GM12878 (cell line): ENCODE measurements at regions not wholly inside any gene's neighbourhood (a gene's known extent, or its start where the extent isn't known, plus 50 kb on each side); places are given as distances from the start of the nearest gene placed in this dataset.

Experiments used
- ATAC-seq: fragments of 200-7000 bp; cut with Tn5 transposase; 3 replicates; pipeline ENCODE4 v1.9.1; 2020; ENCODE audit warnings: mild to moderate bottlenecking, moderate library complexity
- BruUV-seq: library from RNA; stranded (reverse); fragments of 400-500 nt; replicated peaks from 2 replicates; lab custom pipeline; 2021; lab: Mats Ljungman, UMichigan
- CTCF ChIA-PET: fragments of 300-600 bp; sonication (Branson Sonifier 250); formaldehyde crosslinking; extraction: SDS; loops from one replicate; lab custom pipeline; 2021; ENCODE audit warnings: inconsistent platforms; lab: Yijun Ruan, JAX
- POLR2A ChIA-PET: fragments of 350-600 bp; formaldehyde crosslinking; extraction: SDS; loops from one replicate; lab custom pipeline; 2021; ENCODE audit warnings: inconsistent platforms; lab: Charles Lee
- RAD21 ChIA-PET: fragments of 300-600 bp; sonication (Branson Sonifier 250); formaldehyde crosslinking; loops from one replicate; lab custom pipeline; 2023; ENCODE audit warnings: antibody characterized with exemption; ENCODE audit not compliant: unreplicated experiment; lab: Charles Lee
- SMC1A ChIA-PET: fragments of 300-600 bp; sonication (Branson Sonifier 250); formaldehyde crosslinking; loops from one replicate; lab custom pipeline; 2023; ENCODE audit not compliant: unreplicated experiment, uncharacterized antibody; lab: Charles Lee
- DNase-seq: peaks from one replicate; pipeline ENCODE4 v3.0.0-alpha.2; 2011; ENCODE audit warnings: low read depth, low spot score
- FAIRE-seq: peaks from 3 replicates; lab custom pipeline; 2011; peaks lifted over from hg19 to GRCh38; lab: Jason Lieb, UNC
- H2AFZ ChIP-seq: 2 replicates; pipeline ENCODE4 v1.6.0; 2011; ENCODE audit warnings: low read depth, low read length, control low read depth; ENCODE audit not compliant: control insufficient read depth
- H3K27ac ChIP-seq: 2 replicates; pipeline ENCODE4 v1.5.1; 2011; ENCODE audit warnings: control low read depth; ENCODE audit not compliant: control insufficient read depth, insufficient read depth
- H3K27me3 ChIP-seq, 2 experiments: replicated peaks in 1 of 2; 2 replicates each; pipeline versions ENCODE4 v1.6.0 to v1.6.1; 2011; ENCODE audit warnings: low read length in 1 of 2; ENCODE audit not compliant: control insufficient read depth in 2 of 2, insufficient read depth in 2 of 2
- H3K36me3 ChIP-seq, 2 experiments: 2 replicates each; pipeline ENCODE4 v1.5.1; 2011; ENCODE audit warnings: low read length in 1 of 2; ENCODE audit not compliant: control insufficient read depth in 2 of 2, insufficient read depth in 2 of 2
- H3K4me1 ChIP-seq: 2 replicates; pipeline ENCODE4 v1.6.1; 2011; ENCODE audit warnings: mild to moderate bottlenecking, low read length, moderate library complexity, mixed read lengths; ENCODE audit not compliant: control insufficient read depth, insufficient read depth
- H3K4me2 ChIP-seq: 2 replicates; pipeline ENCODE4 v1.6.0; 2011; ENCODE audit warnings: control low read depth; ENCODE audit not compliant: control insufficient read depth, insufficient read depth
- H3K4me3 ChIP-seq: fragments of 200-600 bp; sonication (generic); 2 replicates; pipeline ENCODE4 v1.5.1; 2016
- H3K79me2 ChIP-seq: 2 replicates; pipeline ENCODE4 v1.6.0; 2011; ENCODE audit warnings: low read length; ENCODE audit not compliant: control insufficient read depth, insufficient read depth
- H3K9ac ChIP-seq: 2 replicates; pipeline ENCODE4 v1.8.0; 2011; ENCODE audit warnings: low read length, control low read depth, mixed read lengths; ENCODE audit not compliant: control insufficient read depth, insufficient read depth
- H3K9me3 ChIP-seq: replicated peaks from 3 replicates; pipeline ENCODE4 v1.5.1; 2011; ENCODE audit warnings: mild to moderate bottlenecking, low read length; ENCODE audit not compliant: control insufficient read depth, insufficient read depth
- H4K20me1 ChIP-seq: 2 replicates; pipeline ENCODE4 v1.6.0; 2011; ENCODE audit not compliant: control insufficient read depth, insufficient read depth
- CBX5 ChIP-seq: sonication (generic); IDR thresholded peaks from 2 replicates; pipeline ENCODE4 v1.6.1; 2016; ENCODE audit warnings: low read depth, moderate library complexity, mild to moderate bottlenecking, inconsistent platforms
- IRF5 ChIP-seq: fragments of 450-650 bp; IDR thresholded peaks from 2 replicates; pipeline ENCODE4 v1.6.1; 2017; ENCODE audit warnings: borderline replicate concordance
- MYB ChIP-seq: fragments of 150-350 bp; IDR thresholded peaks from 2 replicates; pipeline ENCODE4 v1.6.1; 2014; ENCODE audit warnings: mild to moderate bottlenecking, low read depth, low read length, borderline replicate concordance
- NFYB ChIP-seq: IDR thresholded peaks from 2 replicates; pipeline ENCODE4 v1.6.1; 2011; ENCODE audit warnings: low read depth, mild to moderate bottlenecking, low read length, improper control_type of control experiment, moderate library complexity; ENCODE audit not compliant: insufficient read depth
- RBBP5 ChIP-seq: fragments of 200-600 bp; sonication (generic); conservative IDR thresholded peaks from 2 replicates; pipeline ENCODE4 v1.6.1; 2016
- RELB ChIP-seq: fragments of 450-650 bp; IDR thresholded peaks from 2 replicates; pipeline ENCODE4 v1.6.1; 2017; ENCODE audit warnings: low read depth, mild to moderate bottlenecking, moderate library complexity
- TAF1 ChIP-seq: IDR thresholded peaks from 2 replicates; pipeline ENCODE4 v1.6.1; 2011; ENCODE audit warnings: mild to moderate bottlenecking, low read depth, low read length, borderline replicate concordance
- WGBS: methylation state at CpG from one replicate; pipeline ENCODE4 v1.1.6; 2016; ENCODE audit warnings: low lambda C conversion rate; ENCODE audit not compliant: insufficient replicate concordance, insufficient coverage; ENCODE audit errors: missing lambda C conversion rate; 5-methylcytosine and 5-hydroxymethylcytosine counted together
- in situ Hi-C: fragments of 300-500 bp; cut with MboI; formaldehyde crosslinking; loops from 9 replicates; pipeline ENCODE4 v1.14.3; 2018; ENCODE audit warnings: mixed read lengths
- intact Hi-C: fragments of 100-400 bp; cut with micrococcal nuclease; formaldehyde crosslinking; loops from one replicate; pipeline ENCODE4 v1.14.2; 2022; ENCODE audit not compliant: unreplicated experiment

- H3K36me3 ChIP-seq = no peaks in the 10 kb centered on the region
- no peak overlapping the region for H3K27ac ChIP-seq
- ATAC-seq (no peak), DNase-seq (no peak)
- 97% methylated on average over 2 of the region's 2 CpGs for WGBS
- no peak overlapping the region for H3K9ac ChIP-seq
- BruUV-seq = no TSS peak
- SMC1A ChIA-PET = interaction anchor here (0.7 kb wide), 1 partner anchor 315 kb away, joined by 3 read pairs; no protein-coding TSS in a partner anchor
- peaks cover 5% of the 10 kb centered on the region; the same call in 1 of the 3 replicates for H3K9me3 ChIP-seq
- CTCF ChIA-PET = no interaction called here
- RAD21 ChIA-PET = no interaction called here
- no peaks in the 10 kb centered on the region for H4K20me1 ChIP-seq
- no peaks in the 10 kb centered on the region for H3K27me3 ChIP-seq
- in situ Hi-C loops = no loop called here
- no peak overlapping the region for H3K4me2 ChIP-seq
- TF ChIP-seq RBBP5 = no peak
- TF ChIP-seq RELB = 0 out of 2 replicates have a peak, but pooled peaks have one; percentile 31
- no peak for TF ChIP-seq TAF1
- peak; percentile 94 for TF ChIP-seq CBX5
- TF ChIP-seq, all 136 proteins: peak for 2
- intact Hi-C loops = no loop called here
- H2AFZ ChIP-seq = no peak overlapping the region
- no peak for FAIRE-seq
- no peaks in the 10 kb centered on the region for H3K79me2 ChIP-seq
- H3K4me3 ChIP-seq = no peak overlapping the region
- POLR2A ChIA-PET = no interaction called here
- H3K4me1 ChIP-seq = no peaks in the 10 kb centered on the region
These were observed 262.2 kb upstream of the PMFBP1 start for GRCh38 chr16:72434159-72434558.

- 48% methylated on average over 2 of the region's 2 CpGs for WGBS
These were observed 258.2 kb upstream of the PMFBP1 start for GRCh38 chr16:72430121-72430520.

More at GRCh38 chr16:72430121-72430520, 258.2 kb upstream of the PMFBP1 start:
- ChIA-PET CTCF (no interaction called here), POLR2A (no interaction called here), SMC1A (no interaction called here), RAD21 (no interaction called here)
- Histone ChIP-seq H3K9me3 (0 out of 3 replicates have a peak, but pooled peaks cover 3% of the 10 kb centered on the region), H3K4me3 (no peak overlapping the region), H3K9ac (no peak overlapping the region), H3K4me1 (no peaks in the 10 kb centered on the region), H3K27ac (no peak overlapping the region), H3K4me2 (no peak overlapping the region), H4K20me1 (no peaks in the 10 kb centered on the region), H3K27me3 (no peaks in the 10 kb centered on the region), H3K36me3 (no peaks in the 10 kb centered on the region), H2AFZ (no peak overlapping the region), H3K79me2 (no peaks in the 10 kb centered on the region)
- FAIRE-seq (no peak), DNase-seq (no peak), ATAC-seq (no peak)
- intact Hi-C loops = no loop called here
- no TSS peak for BruUV-seq
- no peak for TF ChIP-seq IRF5
- TF ChIP-seq NFYB = no peak
- TF ChIP-seq MYB = no peak
- in situ Hi-C loops = no loop called here
